ENCODE measurements at regions not wholly inside any gene's neighbourhood (a gene's known extent, or its start where the extent isn't known, plus 50 kb on each side); places are given as distances from the start of the nearest gene placed in this dataset.

DNA sequence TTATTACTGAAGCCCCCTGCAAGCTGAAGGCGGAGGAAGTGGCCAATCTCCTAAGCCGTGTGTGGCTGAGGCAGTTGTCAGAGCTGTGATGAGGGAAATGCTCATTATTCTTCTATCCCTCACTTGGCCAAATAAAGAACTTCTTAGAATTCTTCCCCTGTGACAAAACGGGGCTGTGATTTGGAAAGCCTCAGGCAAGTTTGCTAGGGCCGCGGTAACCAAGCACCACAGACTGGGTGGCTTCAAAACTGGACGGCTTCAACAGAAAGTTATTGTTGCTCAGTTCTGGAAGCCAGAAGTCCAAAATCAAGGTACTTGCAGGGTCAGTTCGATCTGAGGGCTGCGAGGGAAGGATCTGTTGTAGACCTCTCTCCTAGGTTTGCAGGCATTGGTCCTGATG lies 72.3 kb upstream of the STEAP1B start:
- TF ChIP-seq EZH2 (IDR thresholded peaks at IDR 0.05; ENCODE audit: low read length, missing control alignments) (no peak), CTCF (conservative IDR thresholded peaks at IDR 0.05 in 1 of 2, IDR thresholded peaks at IDR 0.05 in 1 of 2; ENCODE audit: low read depth in 1 of 2, low read length in 2 of 2) (no peak)
